GM04504 (cell line): ENCODE measurements at regions not wholly inside any gene's neighbourhood (a gene's known extent, or its start where the extent isn't known, plus 50 kb on each side); places are given as distances from the start of the nearest gene placed in this dataset.
"Not testable (repeated sequence)": the region's sequence is repeated elsewhere in the genome, so short reads cannot be mapped to it uniquely, and the experiment has no call there.

Source experiments
- DNase-seq: peaks from one replicate; pipeline ENCODE4 v3.0.0-alpha.2; 2012; ENCODE audit warnings: low read depth

DNA sequence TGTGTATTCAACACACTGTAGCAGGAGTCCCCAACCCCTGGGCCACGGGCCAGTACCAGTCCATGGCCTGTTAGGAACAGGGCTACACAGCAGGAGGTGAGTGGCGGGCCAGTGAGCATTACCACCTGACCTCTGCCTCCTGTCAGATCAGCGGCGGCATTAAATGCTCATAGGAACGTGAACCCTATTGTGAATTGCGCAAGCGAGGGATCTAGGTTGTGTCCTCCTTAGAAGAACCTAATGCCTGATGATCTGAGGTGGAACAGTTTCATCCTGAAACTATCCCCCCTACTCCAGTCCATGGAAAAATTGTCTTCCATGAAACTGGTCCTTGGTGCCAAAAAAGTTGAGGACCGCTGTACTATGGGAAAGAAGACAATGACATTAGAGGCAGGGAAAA is 386.9 kb downstream of the PREX1 start:
- DNase-seq: no peak

DNA sequence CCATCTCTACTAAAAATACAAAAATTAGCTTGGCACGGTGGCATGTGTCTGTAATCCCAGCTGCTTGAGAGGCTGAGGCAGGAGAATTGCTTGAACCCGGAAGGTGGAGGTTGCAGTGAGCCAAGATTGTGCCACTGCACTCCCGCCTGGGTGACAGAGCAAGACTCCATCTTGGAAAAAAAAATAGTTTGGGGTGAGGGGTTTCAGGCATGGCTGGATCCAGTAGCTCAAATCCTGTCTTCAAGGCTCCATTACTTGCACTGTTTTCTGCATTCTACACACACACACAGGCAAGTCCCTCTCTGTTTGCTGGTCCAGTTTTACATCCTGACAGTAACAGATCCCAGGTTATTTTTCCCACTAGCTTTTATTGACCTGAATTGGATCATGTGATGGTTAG is 387.5 kb downstream of the PREX1 start:
- DNase-seq: not testable (repeated sequence)

DNA sequence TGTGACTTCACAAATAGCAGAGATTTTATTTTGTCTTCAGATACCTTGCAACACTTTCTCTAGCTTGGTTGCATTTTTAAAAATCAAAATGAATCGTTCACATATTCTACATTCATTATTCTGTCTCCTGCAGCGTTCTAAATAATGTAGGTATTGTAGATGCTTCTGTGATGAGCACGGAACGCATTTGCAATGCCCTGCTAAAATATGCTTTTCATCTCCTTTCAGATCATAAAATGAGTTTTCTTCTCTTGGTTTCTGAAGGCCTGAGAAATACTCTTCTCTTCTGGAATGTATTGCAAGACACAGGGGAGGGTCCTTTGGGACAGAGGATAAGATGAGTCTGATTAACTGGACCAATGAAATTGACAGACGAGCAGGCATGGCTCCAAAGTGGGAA is 390.7 kb downstream of the PREX1 start:
- no peak for DNase-seq

DNA sequence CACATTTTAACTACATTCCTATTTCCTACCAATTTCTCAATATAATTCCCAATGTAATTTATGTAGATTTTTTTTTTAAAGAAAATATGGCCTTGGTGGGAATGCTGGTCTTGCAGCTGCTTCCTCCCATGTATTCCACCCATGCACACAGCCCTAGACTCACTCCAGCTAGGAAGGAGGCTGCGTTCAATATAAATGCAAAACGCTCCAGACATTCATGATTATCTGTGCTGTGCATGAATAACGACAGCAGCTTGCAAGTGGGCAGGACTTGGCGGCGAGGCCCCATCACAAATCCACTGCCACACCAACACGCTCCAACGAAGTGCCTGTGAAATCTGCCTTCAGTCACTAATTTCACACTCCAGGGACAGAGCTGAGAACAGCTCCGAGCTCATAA is 391.2 kb downstream of the PREX1 start:
- not testable (repeated sequence) for DNase-seq

DNA sequence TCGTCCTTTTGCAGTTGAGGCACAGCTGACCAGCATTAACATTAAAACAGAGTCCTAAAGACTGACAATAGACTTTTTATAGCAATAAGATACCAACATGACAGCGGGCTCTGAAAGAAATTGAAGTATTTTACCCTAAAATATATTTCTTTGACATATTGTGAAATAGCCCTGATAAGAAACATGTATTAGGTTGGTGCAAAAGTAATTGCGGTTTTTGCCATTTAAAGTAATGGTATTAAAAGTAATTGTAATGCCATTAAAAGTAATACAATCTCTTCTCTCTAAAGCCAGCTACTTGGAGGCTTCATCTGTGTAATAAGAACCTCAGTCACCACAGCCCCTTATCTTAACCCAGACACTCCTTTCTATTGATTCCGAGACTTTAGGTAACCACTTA is 394.6 kb downstream of the PREX1 start:
- no peak for DNase-seq

DNA sequence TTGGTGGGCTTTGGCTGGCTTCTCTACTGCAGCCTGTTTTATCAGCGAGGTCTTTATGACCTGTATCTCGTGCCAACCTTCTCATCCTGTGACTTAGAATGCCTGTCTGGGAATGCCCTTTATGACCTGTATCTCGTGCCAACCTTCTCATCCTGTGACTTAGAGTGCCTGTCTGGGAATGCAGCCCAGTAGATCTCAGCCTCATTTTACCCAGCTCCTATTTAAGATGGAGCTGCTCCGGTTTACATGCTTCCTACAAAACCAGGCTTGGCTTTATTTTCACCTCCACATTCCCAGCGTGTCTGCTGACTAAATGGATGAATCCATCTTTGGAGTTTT is 395.3 kb downstream of the PREX1 start:
- no peak for DNase-seq

DNA sequence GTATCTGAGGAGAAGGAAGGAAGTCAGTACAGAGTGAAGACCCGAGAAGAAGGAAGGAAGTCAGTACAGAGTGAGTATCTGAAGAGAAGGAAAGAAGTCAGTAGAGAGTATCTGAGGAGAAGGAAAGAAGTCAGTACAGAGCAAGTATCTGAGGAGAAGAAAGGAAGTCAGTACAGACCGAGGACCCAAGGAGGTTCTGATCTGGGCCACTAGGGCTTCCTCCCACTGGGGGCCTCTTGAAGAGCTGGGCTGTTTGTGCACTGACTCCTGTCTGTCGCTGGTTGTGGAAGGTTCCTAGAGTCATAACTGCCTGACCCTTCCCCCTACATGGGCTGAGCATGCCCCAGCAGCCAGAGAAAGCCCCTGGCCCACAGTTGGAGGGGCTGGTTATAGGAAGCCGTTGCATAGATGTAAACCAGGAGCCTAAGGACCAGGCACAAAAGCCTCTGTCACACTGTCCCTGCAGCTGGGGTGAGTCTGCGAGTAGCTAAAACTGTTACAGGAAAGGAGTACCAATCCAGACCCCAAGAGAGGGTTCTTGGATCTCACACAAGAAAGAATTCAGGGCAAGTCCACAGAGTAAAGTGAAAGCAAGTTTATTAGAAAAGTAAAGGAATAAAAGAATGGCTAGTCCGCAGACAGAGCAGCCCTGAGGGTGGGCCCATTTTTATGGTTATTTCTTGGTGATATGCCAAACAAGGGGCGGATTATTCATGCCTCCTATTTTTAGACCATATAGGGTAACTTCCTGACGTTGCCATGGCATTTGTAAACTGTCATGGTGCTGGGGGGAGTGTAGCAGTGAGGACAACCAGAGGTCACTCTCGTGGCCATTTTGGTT is 395.9 kb downstream of the PREX1 start:
- no peak for DNase-seq

DNA sequence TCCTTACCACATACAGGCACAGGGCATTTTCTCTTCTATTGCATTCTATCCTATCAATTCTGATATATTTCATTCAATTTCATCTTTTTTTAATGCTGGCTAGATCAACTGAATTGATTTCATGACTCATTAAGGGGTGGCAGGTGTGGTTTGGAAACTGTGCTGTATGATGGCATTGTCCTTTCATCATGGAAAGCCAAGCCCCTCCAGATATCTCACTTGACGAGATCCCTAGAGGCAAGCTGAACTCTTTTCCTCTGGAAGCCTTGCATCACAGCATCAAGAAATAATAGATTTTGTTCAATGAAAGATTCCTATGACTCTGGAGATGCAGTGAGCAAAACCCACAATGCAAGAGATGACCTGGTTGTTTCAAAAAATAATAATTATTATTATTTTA is 401.2 kb downstream of the PREX1 start:
- no peak for DNase-seq

DNA sequence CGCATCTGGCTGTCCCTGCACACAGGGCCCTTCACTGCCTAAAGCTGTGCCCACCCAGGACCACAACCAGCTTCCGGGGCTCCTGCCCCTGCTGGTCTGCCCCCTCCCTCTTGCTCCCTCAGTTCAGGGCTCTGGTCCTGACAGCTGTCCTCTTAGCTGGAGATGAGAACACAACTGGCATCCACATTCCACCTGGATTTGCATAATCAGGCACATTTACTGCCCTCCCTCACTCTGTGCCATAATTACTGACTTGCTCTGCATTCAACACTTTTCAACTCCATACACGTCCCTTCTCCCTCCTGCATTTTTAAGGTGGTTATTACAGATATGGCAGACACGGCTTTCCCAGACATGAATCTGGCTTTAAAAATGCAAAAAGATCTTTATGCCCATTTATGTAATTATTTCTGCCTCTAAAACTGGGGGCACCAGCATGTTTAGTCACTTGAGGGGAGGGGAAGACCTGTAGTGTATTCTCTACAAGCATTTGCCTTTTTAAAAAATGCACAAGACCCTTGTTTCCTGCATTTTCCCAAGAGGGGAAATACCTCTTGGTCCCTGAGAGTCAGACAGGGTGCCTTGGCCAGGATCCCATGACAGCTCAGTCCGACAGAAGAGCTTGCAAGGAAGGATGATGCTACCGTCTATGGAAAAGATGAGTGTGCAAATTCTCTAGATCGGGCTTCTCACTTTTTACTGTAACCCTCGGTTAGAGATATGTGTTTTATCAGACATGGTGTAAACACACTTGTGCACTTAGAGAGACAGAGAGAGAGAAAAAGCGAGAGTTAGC is 401.8 kb downstream of the PREX1 start:
- DNase-seq: no peak

DNA sequence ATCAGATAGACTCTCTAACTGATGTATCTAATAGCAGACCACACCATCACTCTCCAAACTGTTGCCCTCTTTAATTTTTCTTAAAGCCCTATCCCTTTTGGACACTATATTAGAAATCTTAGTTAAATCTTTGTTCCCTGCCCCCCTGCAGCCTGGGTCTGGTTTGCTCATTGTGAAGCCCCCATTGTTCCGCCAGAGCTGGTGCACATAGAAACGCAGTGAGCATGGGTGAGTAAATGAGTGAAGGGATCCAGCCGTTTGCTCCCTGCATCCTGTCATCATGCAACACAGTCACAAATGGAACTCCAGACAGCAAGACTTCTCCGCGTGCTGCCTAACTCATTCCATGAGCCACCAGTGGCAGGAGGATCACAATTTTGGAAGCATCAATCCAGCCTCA is 402.5 kb downstream of the PREX1 start:
- no peak for DNase-seq

DNA sequence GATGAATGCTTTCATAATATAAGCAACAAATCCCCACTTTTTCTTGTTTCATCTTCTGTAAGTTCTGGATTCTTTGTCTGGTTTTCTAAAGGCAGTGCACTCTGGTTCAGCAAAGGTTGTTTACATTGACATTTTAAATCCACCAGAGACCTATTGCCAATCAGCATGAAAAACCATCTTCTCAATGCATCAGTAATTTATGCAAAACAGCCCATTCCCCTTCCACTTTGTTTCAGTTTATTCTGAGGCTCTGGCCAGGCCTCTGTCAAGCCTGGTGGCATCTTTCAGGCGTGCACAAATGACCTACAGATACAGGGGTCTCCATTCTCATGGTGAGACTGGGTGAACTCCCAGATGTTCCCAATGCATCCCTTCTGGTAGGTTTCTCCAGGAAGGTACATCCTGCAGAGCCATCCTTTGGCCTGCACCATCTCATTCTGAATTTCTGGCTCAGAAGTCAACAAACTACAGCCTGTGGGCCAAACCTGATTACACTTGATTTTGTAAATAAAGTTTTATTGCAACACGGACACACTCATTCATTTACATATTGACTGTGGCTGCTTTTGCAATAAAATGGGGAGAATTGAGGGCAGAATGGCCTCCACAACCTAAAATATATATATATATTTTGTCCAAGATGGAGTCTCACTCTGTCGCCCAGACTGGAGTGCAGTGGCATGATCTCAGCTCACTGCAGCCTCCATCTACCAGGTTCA is 405.4 kb downstream of the PREX1 start:
- DNase-seq: no peak

DNA sequence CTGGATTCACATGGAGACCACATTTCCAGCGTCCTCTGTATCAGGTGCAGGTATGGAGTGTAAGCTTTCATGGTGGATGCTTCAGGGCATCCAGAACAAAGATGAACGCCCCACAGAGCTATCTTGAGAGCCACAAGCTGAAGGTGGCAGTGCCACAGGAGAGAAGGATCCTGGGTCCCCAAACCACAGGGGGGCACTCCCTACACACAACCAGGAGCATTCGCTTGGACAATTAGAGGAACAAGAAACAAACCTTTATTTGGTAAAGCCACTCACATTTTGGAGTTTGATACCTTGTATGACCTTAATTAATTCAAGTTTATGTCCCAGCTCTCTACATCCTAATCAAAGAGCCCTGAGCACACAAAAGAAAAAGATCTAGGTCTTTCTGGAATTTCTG is 406.3 kb downstream of the PREX1 start:
- no peak for DNase-seq

DNA sequence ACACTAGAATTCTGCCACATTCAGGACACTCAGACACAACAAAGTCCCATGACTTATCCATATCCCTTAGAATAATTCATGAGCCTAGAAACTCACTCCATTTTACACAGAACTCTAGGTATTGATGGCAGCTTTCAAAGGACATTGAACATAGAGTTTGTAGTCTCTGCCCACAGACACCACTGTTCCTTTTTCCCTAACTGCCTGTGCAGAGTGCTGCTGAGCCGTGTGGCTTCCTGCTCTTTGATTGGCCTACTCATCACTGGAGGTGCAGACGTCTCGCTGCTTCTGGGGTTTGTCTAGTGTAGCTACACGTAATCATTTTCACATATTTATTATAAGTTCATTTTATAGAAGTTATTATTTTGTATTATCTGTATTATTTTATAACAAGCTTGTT is 407.6 kb downstream of the PREX1 start:
- DNase-seq: no peak

DNA sequence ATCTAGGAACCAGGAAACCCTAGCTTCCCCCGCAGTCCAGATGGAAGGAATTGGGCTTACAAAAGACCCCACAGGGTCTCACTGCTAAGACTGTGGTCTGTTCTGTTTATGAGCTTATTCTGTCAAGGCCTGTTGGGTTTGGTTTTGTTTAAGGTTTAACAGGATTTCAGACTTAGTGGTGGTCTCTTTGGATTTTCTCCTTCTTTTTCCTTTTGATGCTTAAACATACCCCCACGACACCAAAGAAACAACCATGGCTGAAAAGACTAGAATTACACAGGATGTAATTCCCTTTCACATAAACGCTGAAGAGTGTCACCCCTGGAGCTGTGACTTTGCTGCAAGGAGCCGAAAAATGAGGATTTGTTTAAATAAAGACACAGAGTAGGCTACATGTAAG is 408.6 kb downstream of the PREX1 start:
- no peak for DNase-seq

DNA sequence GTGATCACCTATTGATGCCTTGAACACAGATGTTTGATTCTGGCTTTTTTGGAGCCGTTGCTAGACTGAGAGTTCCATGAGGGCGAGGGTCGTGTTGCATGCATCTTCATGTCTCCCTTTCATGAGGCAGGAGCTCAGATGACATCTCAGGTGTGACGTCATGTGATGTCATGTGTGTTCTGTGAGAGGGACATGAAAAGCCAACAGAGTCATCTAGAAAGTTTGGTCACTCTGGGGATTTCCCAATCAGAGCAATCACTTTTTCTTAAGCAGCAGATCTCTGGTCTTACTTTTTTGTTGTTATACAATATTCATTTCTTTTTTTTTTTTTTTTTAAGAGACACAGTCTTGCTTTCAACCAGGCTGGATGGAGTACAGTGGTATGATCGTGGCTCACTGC is 411.8 kb downstream of the PREX1 start:
- no peak for DNase-seq

DNA sequence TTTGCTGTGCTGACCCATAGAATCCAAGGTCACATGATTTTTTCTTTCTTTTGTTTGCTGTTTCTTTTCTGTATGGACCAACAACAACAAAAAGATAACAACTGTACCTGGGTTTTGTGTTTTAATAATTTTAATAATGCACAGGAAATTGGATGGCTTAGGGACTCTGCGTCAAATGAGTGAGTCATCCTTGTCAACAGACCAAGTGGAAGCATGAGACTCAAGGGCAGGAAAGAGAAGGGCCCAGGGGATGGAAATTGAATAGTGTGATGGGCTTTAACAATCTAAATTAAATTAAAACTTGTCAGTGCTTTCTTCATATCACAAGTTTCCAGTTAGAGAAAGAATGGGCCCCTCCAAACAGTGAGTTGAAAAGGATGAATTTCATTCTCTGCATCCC is 413.0 kb downstream of the PREX1 start:
- no peak for DNase-seq

DNA sequence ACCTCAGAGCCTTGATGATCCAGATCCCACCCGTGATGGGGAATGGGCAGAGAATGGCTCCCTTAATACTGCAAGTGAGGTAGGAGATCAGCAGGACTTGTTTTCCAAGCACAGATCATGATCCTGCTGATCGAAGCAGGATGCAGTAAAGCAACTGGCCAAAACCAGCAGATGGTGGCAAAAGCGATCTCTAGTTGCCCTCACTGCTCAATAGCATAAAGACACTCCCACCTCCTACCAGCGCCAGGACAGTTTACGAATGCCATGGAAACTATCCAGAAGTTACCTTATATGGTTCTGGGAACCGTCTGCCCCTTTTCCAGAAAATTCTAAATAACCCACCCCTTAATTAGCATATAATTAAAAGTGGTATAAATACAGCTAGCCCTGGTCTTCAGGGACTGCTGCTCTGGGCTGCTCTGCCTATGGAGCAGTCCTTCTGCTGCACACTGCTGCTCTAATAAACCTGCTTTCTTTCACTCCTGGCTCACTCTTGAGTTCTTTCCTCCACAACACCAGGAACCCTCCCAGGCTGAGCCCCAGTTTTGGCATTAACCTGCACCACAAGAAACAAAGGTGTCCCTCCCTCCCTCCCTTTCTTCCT is 415.8 kb downstream of the PREX1 start:
- DNase-seq: no peak

DNA sequence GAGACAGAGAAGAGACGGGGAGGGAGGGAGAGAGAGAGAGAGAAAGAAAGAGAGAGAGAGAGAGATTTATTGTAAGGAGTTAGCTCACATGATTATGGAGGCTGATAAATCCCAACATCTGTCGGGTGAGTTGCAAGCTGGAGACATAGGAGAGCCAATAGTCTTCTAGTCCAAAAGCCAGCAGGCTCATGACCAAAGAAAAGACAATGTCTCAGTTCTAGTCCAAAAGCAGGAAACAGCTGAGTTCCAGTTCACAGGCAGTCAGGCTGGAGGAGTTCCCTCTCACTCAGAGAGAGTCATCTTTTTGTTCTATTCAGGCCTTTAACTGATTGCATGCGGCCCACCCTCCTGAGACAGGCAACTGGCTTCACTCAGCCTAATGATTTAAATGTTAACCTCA is 416.6 kb downstream of the PREX1 start:
- DNase-seq: no peak

DNA sequence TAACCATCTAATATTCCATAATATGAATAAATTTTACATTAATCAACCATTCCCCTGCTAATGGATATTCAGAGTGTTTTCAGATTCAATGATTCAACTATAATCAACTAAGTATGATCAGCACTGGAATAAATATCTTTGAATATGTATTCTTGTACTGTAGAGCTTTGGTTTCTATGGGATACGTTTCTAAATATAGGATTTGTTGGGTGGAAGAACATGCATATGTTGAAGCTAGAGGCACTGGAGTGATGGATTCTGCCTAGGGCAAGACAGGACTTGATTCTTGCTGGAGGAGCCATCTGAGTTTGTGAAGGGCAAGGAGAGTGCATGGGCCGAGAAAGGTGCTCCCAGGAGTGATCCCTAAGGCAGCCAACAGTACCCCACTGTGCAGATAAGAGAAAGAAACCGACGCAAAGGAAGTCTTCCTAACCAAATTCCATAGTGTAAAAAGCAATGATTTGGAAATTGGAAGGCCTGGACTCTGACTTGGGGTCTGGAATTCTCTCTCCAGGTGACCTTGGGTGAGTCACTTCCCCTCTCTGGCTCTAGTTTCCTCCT is 418.7 kb downstream of the PREX1 start:
- DNase-seq: no peak

DNA sequence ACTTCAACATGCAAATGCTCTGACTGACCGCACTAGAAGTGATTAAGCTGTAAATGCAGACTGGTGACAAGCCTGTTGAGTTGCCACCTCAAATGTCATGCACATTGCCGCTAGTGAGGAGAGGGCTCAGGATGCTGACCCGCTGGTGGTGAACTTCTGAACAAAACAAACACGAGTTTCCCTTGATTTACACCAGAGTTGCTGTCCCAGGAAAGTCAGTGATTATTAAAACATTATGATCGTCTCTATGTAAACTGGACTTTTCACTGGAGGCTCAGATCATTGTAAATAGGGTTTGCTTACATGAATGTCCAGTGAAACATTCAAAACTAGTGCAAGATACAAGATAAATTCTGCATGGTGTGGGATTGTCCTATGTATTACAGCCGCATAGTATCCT is 420.1 kb downstream of the PREX1 start:
- DNase-seq: no peak

DNA sequence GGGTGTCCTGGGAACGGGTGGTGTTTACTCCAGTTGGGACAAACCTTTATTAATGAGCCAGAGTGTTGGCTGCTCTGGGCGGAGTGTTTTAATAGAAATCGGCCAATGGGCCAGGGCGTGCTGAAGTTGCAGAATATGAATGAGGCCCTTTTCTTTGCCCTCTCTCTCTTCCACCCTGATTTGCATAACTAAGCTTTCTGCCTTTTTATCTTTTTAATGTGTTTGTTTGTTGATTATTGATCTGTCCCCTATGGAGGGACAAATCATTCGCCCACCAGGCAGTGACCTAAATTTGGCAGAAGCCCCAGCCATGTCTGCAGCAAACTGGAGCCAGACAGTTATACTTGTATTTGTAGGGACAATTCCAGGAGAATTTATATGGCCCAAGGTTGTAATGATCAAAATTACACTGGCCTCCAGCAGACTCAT is 420.9 kb downstream of the PREX1 start:
- DNase-seq: no peak

DNA sequence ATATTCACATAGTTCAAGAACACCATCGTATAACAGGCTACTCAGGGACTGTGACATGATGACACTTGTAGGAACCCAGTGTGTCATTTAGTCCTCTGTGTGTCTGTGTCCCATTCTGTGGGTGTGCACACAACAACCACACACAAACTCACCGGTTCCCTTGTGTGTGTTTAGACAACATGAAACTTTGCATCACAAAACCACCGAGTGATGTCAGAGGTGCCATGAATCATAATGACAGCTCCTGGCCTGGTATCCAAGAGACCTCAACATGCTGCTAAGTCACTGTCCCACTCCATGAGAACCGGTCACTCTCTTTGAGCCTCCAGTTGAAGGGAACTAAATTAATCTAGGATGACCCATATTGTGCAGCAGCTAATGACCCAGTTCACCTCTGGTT is 421.3 kb downstream of the PREX1 start:
- no peak for DNase-seq
